Trophoblast cell (in vitro differentiated cells and primary cell): ENCODE measurements at regions not wholly inside any gene's neighbourhood (a gene's known extent, or its start where the extent isn't known, plus 50 kb on each side); places are given as distances from the start of the nearest gene placed in this dataset.

Experiments
- DNase-seq, 2 donors: peaks; one replicate each; pipeline ENCODE4 v3.0.0-alpha.2; 2016
- H2AFZ ChIP-seq: 2 replicates; pipeline ENCODE4 v1.6.1; 2013; ENCODE audit warnings: low read length, moderate library complexity, mild to moderate bottlenecking; ENCODE audit not compliant: insufficient read depth, poor library complexity
- H2AK5ac ChIP-seq: 2 replicates; pipeline ENCODE4 v1.6.1; 2013; ENCODE audit warnings: mild to moderate bottlenecking, low read length
- H2BK120ac ChIP-seq: 2 replicates; pipeline ENCODE4 v1.6.1; 2013; ENCODE audit warnings: low read length, mild to moderate bottlenecking, moderate library complexity; ENCODE audit not compliant: insufficient read depth, poor library complexity
- H2BK12ac ChIP-seq: 2 replicates; pipeline ENCODE4 v1.6.1; 2013; ENCODE audit warnings: mild to moderate bottlenecking, low read length, moderate library complexity
- H2BK5ac ChIP-seq: 2 replicates; pipeline ENCODE4 v1.6.1; 2013; ENCODE audit warnings: low read length, low read depth, moderate library complexity, mild to moderate bottlenecking; ENCODE audit not compliant: poor library complexity
- H3K14ac ChIP-seq: 2 replicates; pipeline ENCODE4 v1.6.1; 2013; ENCODE audit warnings: mild to moderate bottlenecking, low read length
- H3K18ac ChIP-seq: 2 replicates; pipeline ENCODE4 v1.6.1; 2013; ENCODE audit warnings: mild to moderate bottlenecking, low read length
- H3K23ac ChIP-seq: 2 replicates; pipeline ENCODE4 v1.6.1; 2013; ENCODE audit warnings: low read length
- H3K27ac ChIP-seq: 2 replicates; pipeline ENCODE4 v1.5.1; 2013; ENCODE audit warnings: low read depth, mild to moderate bottlenecking, inconsistent platforms, low read length, moderate library complexity
- H3K27me3 ChIP-seq: 2 replicates; pipeline ENCODE4 v1.6.1; 2013; ENCODE audit warnings: inconsistent platforms, mild to moderate bottlenecking, low read length, moderate library complexity; ENCODE audit not compliant: insufficient read depth
- H3K36me3 ChIP-seq, 2 experiments: 1 replicate in 1 of 2; 2 replicates in 1 of 2; pipeline ENCODE4 v1.6.1; 2013; ENCODE audit warnings: low read length in 2 of 2, mild to moderate bottlenecking in 2 of 2, moderate library complexity in 1 of 2; ENCODE audit not compliant: insufficient read depth in 2 of 2, control insufficient read depth in 1 of 2
- H3K4ac ChIP-seq: 2 replicates; pipeline ENCODE4 v1.6.1; 2013; ENCODE audit warnings: low read depth, mild to moderate bottlenecking, low read length, moderate library complexity
- H3K4me1 ChIP-seq, 2 experiments: 1 replicate in 1 of 2; 2 replicates in 1 of 2; pipeline ENCODE4 v1.6.1; 2013; ENCODE audit warnings: low read length in 2 of 2, mild to moderate bottlenecking in 2 of 2, moderate library complexity in 1 of 2; ENCODE audit not compliant: insufficient read depth in 2 of 2, control insufficient read depth in 1 of 2
- H3K4me2 ChIP-seq: 2 replicates; pipeline ENCODE4 v1.6.1; 2013; ENCODE audit warnings: inconsistent platforms, mild to moderate bottlenecking, low read length, moderate library complexity
- H3K4me3 ChIP-seq: 2 replicates; pipeline ENCODE4 v1.5.1; 2013; ENCODE audit warnings: mild to moderate bottlenecking, low read depth, low read length, inconsistent platforms
- H3K79me1 ChIP-seq: one replicate; pipeline ENCODE4 v1.6.1; 2013; ENCODE audit warnings: low read length
- H3K79me2 ChIP-seq: 2 replicates; pipeline ENCODE4 v1.6.1; 2013; ENCODE audit warnings: low read length, mild to moderate bottlenecking; ENCODE audit not compliant: control insufficient read depth, insufficient read depth, poor library complexity
- H3K9ac ChIP-seq: 2 replicates; pipeline ENCODE4 v1.6.1; 2013; ENCODE audit warnings: mild to moderate bottlenecking, low read length
- H3K9me3 ChIP-seq: 2 replicates; pipeline ENCODE4 v1.6.1; 2013; ENCODE audit warnings: low read depth, mild to moderate bottlenecking, control low read depth, inconsistent platforms, low read length; ENCODE audit not compliant: insufficient read depth
- H4K12ac ChIP-seq: 2 replicates; pipeline ENCODE4 v1.6.1; 2013; ENCODE audit warnings: low read depth, mild to moderate bottlenecking, low read length, moderate library complexity
- H4K8ac ChIP-seq: 2 replicates; pipeline ENCODE4 v1.6.1; 2013; ENCODE audit warnings: low read depth, mild to moderate bottlenecking, low read length, moderate library complexity
- H4K91ac ChIP-seq: one replicate; pipeline ENCODE4 v1.6.1; 2013; ENCODE audit warnings: low read depth, mild to moderate bottlenecking, low read length, moderate library complexity
- WGBS: extraction: QIAGEN DNeasy Blood & Tissue Kit; methylation state at CpG from one replicate; pipeline ENCODE4 v1.1.7; 2013; ENCODE audit warnings: missing lambda C conversion rate; ENCODE audit not compliant: insufficient read length, insufficient coverage; ENCODE audit errors: extremely low coverage; 5-methylcytosine and 5-hydroxymethylcytosine counted together

GRCh38 chr9:116074658-116075057 lies 78.9 kb upstream of the PAPPA start:
- no peak overlapping the region for H2AFZ ChIP-seq
- H3K36me3 ChIP-seq, result no peaks in the 10 kb centered on the region
- H2BK5ac ChIP-seq, result no peak overlapping the region
- no peak overlapping the region for H4K12ac ChIP-seq
- H3K79me2 ChIP-seq, result no peaks in the 10 kb centered on the region
- no peak for DNase-seq
- H2BK120ac ChIP-seq, result no peak overlapping the region
- H3K4me1 ChIP-seq, result no peaks in the 10 kb centered on the region
- H3K4ac ChIP-seq, result no peak overlapping the region
- H3K27me3 ChIP-seq, result no peaks in the 10 kb centered on the region
- no peak overlapping the region for H2BK12ac ChIP-seq
- no peak overlapping the region for H3K14ac ChIP-seq
- no peaks in the 10 kb centered on the region for H3K79me1 ChIP-seq
- H4K8ac ChIP-seq, result no peak overlapping the region
- H3K4me2 ChIP-seq, result no peak overlapping the region
- H3K4me3 ChIP-seq, result no peak overlapping the region
- no peak overlapping the region for H3K27ac ChIP-seq
- H3K23ac ChIP-seq, result no peak overlapping the region
- no peak overlapping the region for H4K91ac ChIP-seq
- no peak overlapping the region for H2AK5ac ChIP-seq
- H3K9me3 ChIP-seq, result no peaks in the 10 kb centered on the region
- no peak overlapping the region for H3K9ac ChIP-seq
- no peak overlapping the region for H3K18ac ChIP-seq

GRCh38 chr9:116075191-116075590 lies 78.4 kb upstream of the PAPPA start:
- Histone ChIP-seq H2BK12ac (no peak overlapping the region), H3K4me3 (no peak overlapping the region), H3K27ac (no peak overlapping the region), H4K12ac (no peak overlapping the region), H3K14ac (no peak overlapping the region), H2AFZ (no peak overlapping the region), H4K8ac (no peak overlapping the region), H3K9ac (no peak overlapping the region), H2AK5ac (no peak overlapping the region), H3K79me2 (no peaks in the 10 kb centered on the region), H2BK120ac (no peak overlapping the region), H3K9me3 (no peaks in the 10 kb centered on the region), H2BK5ac (no peak overlapping the region), H3K4me1 (no peaks in the 10 kb centered on the region), H3K4me2 (no peak overlapping the region), H3K18ac (no peak overlapping the region), H3K27me3 (no peaks in the 10 kb centered on the region), H3K36me3 (no peaks in the 10 kb centered on the region), H3K79me1 (no peaks in the 10 kb centered on the region), H4K91ac (no peak overlapping the region), H3K4ac (no peak overlapping the region), H3K23ac (no peak overlapping the region)
- no CpG with 5 or more reads among the region's 5 CpGs for WGBS
- DNase-seq, result no peak

- H2BK5ac ChIP-seq, result no peak overlapping the region
- H3K4me3 ChIP-seq, result no peak overlapping the region
- H3K23ac ChIP-seq, result no peak overlapping the region
- no peak overlapping the region for H3K4ac ChIP-seq
- no peaks in the 10 kb centered on the region for H3K4me1 ChIP-seq
- no peaks in the 10 kb centered on the region for H3K36me3 ChIP-seq
- no peak overlapping the region for H4K91ac ChIP-seq
- H4K8ac ChIP-seq, result no peak overlapping the region
- no peak overlapping the region for H2AFZ ChIP-seq
- H2BK120ac ChIP-seq, result no peak overlapping the region
- H3K79me1 ChIP-seq, result no peaks in the 10 kb centered on the region
- H2AK5ac ChIP-seq, result no peak overlapping the region
- H3K27me3 ChIP-seq, result no peaks in the 10 kb centered on the region
- no peaks in the 10 kb centered on the region for H3K79me2 ChIP-seq
- H3K9ac ChIP-seq, result no peak overlapping the region
- no peak overlapping the region for H3K27ac ChIP-seq
- H3K4me2 ChIP-seq, result no peak overlapping the region
- no peaks in the 10 kb centered on the region for H3K9me3 ChIP-seq
- no peak overlapping the region for H3K14ac ChIP-seq
- no peak overlapping the region for H4K12ac ChIP-seq
- no peak overlapping the region for H2BK12ac ChIP-seq
- H3K18ac ChIP-seq, result no peak overlapping the region
- no peak for DNase-seq
Measured at GRCh38 chr9:116078640-116079039, 75.0 kb upstream of the PAPPA start.

GRCh38 chr9:116080561-116080960 lies 73.0 kb upstream of the PAPPA start:
- Histone ChIP-seq H3K4me2 (no peak overlapping the region), H3K79me2 (no peaks in the 10 kb centered on the region), H3K4me1 (no peaks in the 10 kb centered on the region), H3K9ac (no peak overlapping the region), H2AK5ac (no peak overlapping the region), H3K14ac (no peak overlapping the region), H3K36me3 (no peaks in the 10 kb centered on the region), H4K91ac (no peak overlapping the region), H4K12ac (no peak overlapping the region), H3K27me3 (no peaks in the 10 kb centered on the region), H3K23ac (no peak overlapping the region), H4K8ac (no peak overlapping the region), H3K4me3 (no peak overlapping the region), H2BK12ac (no peak overlapping the region), H3K79me1 (no peaks in the 10 kb centered on the region), H3K9me3 (no peaks in the 10 kb centered on the region), H2AFZ (no peak overlapping the region), H2BK120ac (no peak overlapping the region), H3K18ac (no peak overlapping the region), H2BK5ac (no peak overlapping the region), H3K27ac (no peak overlapping the region), H3K4ac (no peak overlapping the region)
- peak in 1 of 2 donors; percentile 26 for DNase-seq
- no CpG with 5 or more reads among the region's 5 CpGs for WGBS
